ENCODE measurements at regions not wholly inside any gene's neighbourhood (a gene's known extent, or its start where the extent isn't known, plus 50 kb on each side); places are given as distances from the start of the nearest gene placed in this dataset.

GRCh38 chr1:185467122-185467521 is 150.1 kb upstream of the IVNS1ABP start:
- Histone ChIP-seq H3K9ac (ENCODE audit: low read depth, low read length) (no peak overlapping the region), H3K4ac (ENCODE audit: low read depth, low read length) (no peak overlapping the region), H2BK15ac (ENCODE audit: low read depth, low read length) (no peak overlapping the region), H3K18ac (ENCODE audit: low read depth, low read length) (no peak overlapping the region), H3K4me1 (ENCODE audit: control insufficient read depth, insufficient read depth, low read length) (0 out of 2 replicates have a peak, but pooled peaks cover 2% of the 10 kb centered on the region), H3K79me1 (ENCODE audit: low read depth in 1 of 2, low read length in 2 of 2) (no peaks in the 10 kb centered on the region), H2BK120ac (ENCODE audit: low read depth, low read length) (no peak overlapping the region), H3K36me3 (ENCODE audit: control insufficient read depth, insufficient read depth, low read length) (no peaks in the 10 kb centered on the region), H4K20me1 (ENCODE audit: insufficient read depth, low read length) (no peaks in the 10 kb centered on the region), H4K5ac (ENCODE audit: low read depth, low read length) (no peak overlapping the region), H3K9me3 (ENCODE audit: control insufficient read depth, insufficient read depth, low read length) (no peaks in the 10 kb centered on the region), H2AK5ac (ENCODE audit: low read depth, low read length) (no peak overlapping the region), H2BK20ac (ENCODE audit: low read depth, low read length) (no peak overlapping the region), H3K4me2 (ENCODE audit: low read depth, low read length) (no peak overlapping the region), H2BK5ac (ENCODE audit: low read depth, low read length, poor library complexity, severe bottlenecking) (no peak overlapping the region), H4K91ac (ENCODE audit: insufficient read depth, low read depth, low read length) (no peak overlapping the region), H3K27ac (ENCODE audit: insufficient read depth, low read length) (no peak overlapping the region), H3K4me3 (ENCODE audit: insufficient read depth, low read depth, low read length) (no peak overlapping the region), H3K14ac (replicated peaks; ENCODE audit: low read depth, low read length) (no peak overlapping the region), H3K9me1 (ENCODE audit: insufficient read depth, low read length) (no peaks in the 10 kb centered on the region), H4K8ac (ENCODE audit: low read depth in 2 of 2, low read length in 2 of 2) (no peak overlapping the region), H3K56ac (ENCODE audit: extremely low read depth, insufficient read depth, low read length) (no peak overlapping the region), H3K23ac (ENCODE audit: low read depth, low read length) (no peak overlapping the region), H2AFZ (replicated peaks; ENCODE audit: low read length, poor library complexity) (peak overlapping the region; percentile 26), H3K27me3 (ENCODE audit: control insufficient read depth, insufficient read depth, low read length) (peaks cover 7% of the 10 kb centered on the region; the same call in 1 of the 2 replicates), H2AK9ac (replicated peaks; ENCODE audit: low read depth, low read length, poor library complexity) (no peak overlapping the region)
- TF ChIP-seq CHD1 (IDR thresholded peaks at IDR 0.05; ENCODE audit: low read depth, low read length) (no peak), RFX5 (IDR thresholded peaks at IDR 0.05; ENCODE audit: low read depth, low read length) (no peak), BHLHE40 (IDR thresholded peaks at IDR 0.05; ENCODE audit: low read depth, low read length) (no peak), MXI1 (IDR thresholded peaks at IDR 0.05; ENCODE audit: borderline replicate concordance, low read depth, low read length) (no peak), MAZ (IDR thresholded peaks at IDR 0.05; ENCODE audit: borderline replicate concordance, low read depth, low read length) (no peak), CTCF (conservative IDR thresholded peaks at IDR 0.05; ENCODE audit: low read depth, low read length) (no peak), POLR2A (IDR thresholded peaks at IDR 0.05; ENCODE audit: low read depth, low read length) (no peak), RCOR1 (IDR thresholded peaks at IDR 0.05; ENCODE audit: insufficient replicate concordance, low read length) (no peak), MAFK (IDR thresholded peaks at IDR 0.05; ENCODE audit: low read depth, low read length) (no peak), FOS (IDR thresholded peaks at IDR 0.05; ENCODE audit: low read depth, low read length) (no peak), RAD21 (IDR thresholded peaks at IDR 0.05; ENCODE audit: low read length) (no peak), CEBPB (IDR thresholded peaks at IDR 0.05; ENCODE audit: low read depth, low read length) (no peak), NFE2L2 (IDR thresholded peaks at IDR 0.05; ENCODE audit: low read depth, low read length) (no peak), SMC3 (IDR thresholded peaks at IDR 0.05; ENCODE audit: low read depth, low read length) (no peak), ELK1 (IDR thresholded peaks at IDR 0.05; ENCODE audit: borderline replicate concordance, low read depth, low read length) (no peak)
- TF ChIP-seq, protein P1, sequence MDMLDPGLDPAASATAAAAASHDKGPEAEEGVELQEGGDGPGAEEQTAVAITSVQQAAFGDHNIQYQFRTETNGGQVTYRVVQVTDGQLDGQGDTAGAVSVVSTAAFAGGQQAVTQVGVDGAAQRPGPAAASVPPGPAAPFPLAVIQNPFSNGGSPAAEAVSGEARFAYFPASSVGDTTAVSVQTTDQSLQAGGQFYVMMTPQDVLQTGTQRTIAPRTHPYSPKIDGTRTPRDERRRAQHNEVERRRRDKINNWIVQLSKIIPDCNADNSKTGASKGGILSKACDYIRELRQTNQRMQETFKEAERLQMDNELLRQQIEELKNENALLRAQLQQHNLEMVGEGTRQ (IDR thresholded peaks at IDR 0.05; ENCODE audit: low read depth, low read length) = no peak
- dilution Hi-C loops (cut with HindIII; ENCODE audit: low sequenced_read_pairs, unreplicated experiment) (no loop called here), intact Hi-C loops (cut with micrococcal nuclease) (no loop called here), in situ Hi-C loops (cut with MboI; ENCODE audit: low sequenced_read_pairs) (no loop called here)
- BruUV-seq (replicated peaks) = no TSS peak
- POLR2A ChIA-PET (ENCODE audit: unreplicated experiment) = no interaction called here
- CTCF ChIA-PET = no interaction called here
- 70% methylated on average over 2 of the region's 7 CpGs; no CpG with 5 or more reads in 1 of the 2 experiments for WGBS, 2 experiments (ENCODE audit: extremely low coverage in 2 of 2, insufficient read length in 1 of 2)
- DNase-seq (no peak), ATAC-seq (ENCODE audit: low read depth) (no peak)

All from IMR-90 (cell line).